Neutrophil (primary cell): ENCODE measurements at regions not wholly inside any gene's neighbourhood (a gene's known extent, or its start where the extent isn't known, plus 50 kb on each side); places are given as distances from the start of the nearest gene placed in this dataset.
"Not testable (repeated sequence)": the region's sequence is repeated elsewhere in the genome, so short reads cannot be mapped to it uniquely, and the experiment has no call there.

ENCODE experiments used
- H3K27ac ChIP-seq: fragments of 200-600 bp; sonication (generic); 2 replicates; pipeline ENCODE4 v1.5.1; 2016; ENCODE audit warnings: mild to moderate bottlenecking, moderate library complexity
- H3K27me3 ChIP-seq: fragments of 200-600 bp; sonication (generic); 2 replicates; pipeline ENCODE4 v1.6.0; 2016; ENCODE audit warnings: mild to moderate bottlenecking
- H3K36me3 ChIP-seq: fragments of 200-600 bp; sonication (generic); 2 replicates; pipeline ENCODE4 v1.5.1; 2017
- H3K4me1 ChIP-seq, 2 experiments: fragments of 200-600 bp in 1 of 2; sonication (generic) in 1 of 2; 1 replicate in 1 of 2; 2 replicates in 1 of 2; pipeline versions ENCODE4 v1.5.1 to v1.6.1; 2013 to 2016; ENCODE audit warnings: low read depth in 1 of 2, low read length in 1 of 2, mild to moderate bottlenecking in 1 of 2, moderate library complexity in 1 of 2; ENCODE audit not compliant: control insufficient read depth in 1 of 2, insufficient read depth in 1 of 2
- H3K4me3 ChIP-seq, 2 experiments: fragments of 200-600 bp in 1 of 2; sonication (generic) in 1 of 2; 1 replicate in 1 of 2; 2 replicates in 1 of 2; pipeline ENCODE4 v1.5.1; 2013 to 2016; ENCODE audit warnings: low read depth in 1 of 2, low read length in 1 of 2, mild to moderate bottlenecking in 1 of 2, moderate library complexity in 1 of 2
- H3K9me3 ChIP-seq: fragments of 200-600 bp; sonication (generic); 2 replicates; pipeline ENCODE4 v1.5.1; 2016
- TF ChIP-seq, protein P1 (sequence below): fragments of 200-600 bp; sonication (generic); IDR thresholded peaks from 2 replicates; pipeline ENCODE4 v1.5.1; 2016; ENCODE audit warnings: antibody characterized with exemption

DNA sequence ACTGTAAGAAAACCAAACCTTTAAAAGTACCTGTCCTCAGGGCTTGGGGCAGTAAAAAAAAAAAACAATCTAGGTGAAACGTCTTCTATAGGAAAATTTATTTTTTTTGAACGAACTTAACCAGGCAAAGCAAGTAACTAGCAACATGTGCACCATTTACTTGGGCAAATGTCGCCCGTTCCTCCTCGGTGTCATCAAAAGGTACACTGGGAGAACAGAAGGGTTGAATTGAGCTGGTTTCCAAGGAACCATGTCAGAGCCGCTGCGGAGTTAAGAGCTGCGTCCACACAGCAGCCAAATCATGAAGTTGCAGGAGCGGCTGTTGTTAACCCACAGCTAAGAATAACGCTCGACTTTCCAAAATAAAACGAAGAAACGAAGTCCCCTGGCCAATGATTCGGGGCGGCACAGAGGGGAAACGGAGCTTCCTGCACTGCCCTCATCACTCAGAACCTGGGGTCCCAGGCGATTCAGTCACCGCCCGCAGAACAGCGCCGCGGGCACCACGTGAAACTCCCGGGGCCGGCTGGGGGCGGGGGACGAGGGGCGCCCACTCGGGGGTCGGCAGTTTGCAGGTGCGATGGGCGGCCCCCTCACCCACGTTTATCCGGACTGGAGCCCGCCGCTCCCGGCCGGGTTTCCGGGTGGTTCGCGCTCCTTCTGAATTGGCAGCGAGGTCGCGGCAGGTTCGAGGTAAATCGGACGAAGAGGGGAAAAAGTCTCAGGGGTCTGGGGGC, 53.6 kb upstream of the PLGLB1 start:
- Histone ChIP-seq H3K27ac (peak overlapping the region; percentile 95), H3K4me3 (peak overlapping the region; percentile 61 to 75)
- H3K9me3 ChIP-seq, H3K27me3 ChIP-seq, H3K36me3 ChIP-seq, H3K4me1 ChIP-seq: not testable (repeated sequence)

DNA sequence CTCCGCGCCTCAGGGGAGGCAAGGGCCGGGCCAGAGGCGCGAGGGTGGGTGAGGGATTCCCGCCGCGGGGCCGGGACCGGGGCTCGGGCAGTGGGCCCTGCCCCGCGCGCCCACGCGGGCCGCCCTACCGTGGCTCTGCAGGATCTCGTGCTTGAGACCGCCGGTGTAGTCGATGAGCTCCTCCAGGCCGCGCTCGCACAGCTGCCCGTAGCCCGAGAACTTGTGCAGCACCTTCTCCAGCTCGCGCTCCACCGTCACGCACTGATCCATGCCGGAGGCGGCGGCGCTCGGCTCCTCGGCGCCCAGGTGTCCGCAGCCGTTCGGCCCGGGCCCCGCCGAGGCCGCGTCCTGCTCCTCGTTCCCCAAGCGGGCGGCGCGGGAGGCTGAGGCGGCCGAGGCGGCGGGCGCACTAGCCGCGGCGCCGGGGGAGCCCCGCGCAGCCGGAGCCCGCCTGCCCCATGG, 54.2 kb upstream of the PLGLB1 start:
- not testable (repeated sequence) for H3K9me3 ChIP-seq, H3K36me3 ChIP-seq, H3K27me3 ChIP-seq, H3K4me1 ChIP-seq
- peak overlapping the region; percentile 61 to 75 for H3K4me3 ChIP-seq
- H3K27ac ChIP-seq: peak overlapping the region; percentile 95

DNA sequence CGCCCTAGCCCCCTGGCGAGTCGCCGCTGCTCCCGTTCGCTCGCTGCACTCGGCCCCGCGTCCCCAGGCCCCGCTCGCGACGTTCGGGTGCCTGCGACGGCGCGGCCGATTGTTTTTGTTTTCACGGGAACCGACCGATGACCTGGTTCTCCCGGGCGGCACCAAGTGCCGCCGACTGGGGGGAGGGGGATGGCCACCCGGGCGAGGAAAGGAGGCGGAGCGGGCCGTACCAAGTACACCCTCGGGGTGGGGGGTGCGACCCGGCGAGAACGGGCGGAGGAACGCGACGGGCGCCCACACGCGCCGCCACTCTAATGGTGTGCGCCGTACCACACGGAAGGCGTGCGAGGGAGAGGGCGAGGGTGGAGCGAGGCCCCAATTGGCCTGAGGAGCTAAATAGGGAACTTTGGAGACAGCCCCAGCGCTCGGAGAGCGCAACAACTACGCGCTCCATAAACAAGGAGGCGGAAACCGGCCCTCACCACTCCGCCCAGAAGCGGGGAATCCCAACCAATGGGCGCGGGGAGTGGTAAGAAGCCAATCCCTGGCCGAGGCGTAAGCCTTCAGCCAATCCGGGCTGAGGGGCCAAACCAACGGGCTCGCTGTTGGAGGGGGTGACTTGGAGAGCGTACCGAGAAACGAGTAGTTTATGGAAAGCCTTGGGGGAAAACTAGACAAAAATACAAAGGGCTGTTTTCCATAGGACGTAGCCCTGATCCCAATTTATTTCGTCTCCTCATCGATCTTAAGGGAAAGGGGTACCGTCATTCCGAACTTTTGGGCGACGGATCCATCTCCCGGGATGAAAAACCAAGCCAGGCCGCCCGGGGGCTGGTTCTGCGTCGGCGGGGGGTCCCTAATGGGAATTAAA, 54.8 kb upstream of the PLGLB1 start:
- peak overlapping the region; percentile 95 for H3K27ac ChIP-seq
- H3K4me1 ChIP-seq, H3K9me3 ChIP-seq, H3K27me3 ChIP-seq, H3K36me3 ChIP-seq: not testable (repeated sequence)
- peak overlapping the region; percentile 63 to 75 for H3K4me3 ChIP-seq
- TF ChIP-seq, protein P1, sequence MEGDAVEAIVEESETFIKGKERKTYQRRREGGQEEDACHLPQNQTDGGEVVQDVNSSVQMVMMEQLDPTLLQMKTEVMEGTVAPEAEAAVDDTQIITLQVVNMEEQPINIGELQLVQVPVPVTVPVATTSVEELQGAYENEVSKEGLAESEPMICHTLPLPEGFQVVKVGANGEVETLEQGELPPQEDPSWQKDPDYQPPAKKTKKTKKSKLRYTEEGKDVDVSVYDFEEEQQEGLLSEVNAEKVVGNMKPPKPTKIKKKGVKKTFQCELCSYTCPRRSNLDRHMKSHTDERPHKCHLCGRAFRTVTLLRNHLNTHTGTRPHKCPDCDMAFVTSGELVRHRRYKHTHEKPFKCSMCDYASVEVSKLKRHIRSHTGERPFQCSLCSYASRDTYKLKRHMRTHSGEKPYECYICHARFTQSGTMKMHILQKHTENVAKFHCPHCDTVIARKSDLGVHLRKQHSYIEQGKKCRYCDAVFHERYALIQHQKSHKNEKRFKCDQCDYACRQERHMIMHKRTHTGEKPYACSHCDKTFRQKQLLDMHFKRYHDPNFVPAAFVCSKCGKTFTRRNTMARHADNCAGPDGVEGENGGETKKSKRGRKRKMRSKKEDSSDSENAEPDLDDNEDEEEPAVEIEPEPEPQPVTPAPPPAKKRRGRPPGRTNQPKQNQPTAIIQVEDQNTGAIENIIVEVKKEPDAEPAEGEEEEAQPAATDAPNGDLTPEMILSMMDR: peak; percentile 7

DNA sequence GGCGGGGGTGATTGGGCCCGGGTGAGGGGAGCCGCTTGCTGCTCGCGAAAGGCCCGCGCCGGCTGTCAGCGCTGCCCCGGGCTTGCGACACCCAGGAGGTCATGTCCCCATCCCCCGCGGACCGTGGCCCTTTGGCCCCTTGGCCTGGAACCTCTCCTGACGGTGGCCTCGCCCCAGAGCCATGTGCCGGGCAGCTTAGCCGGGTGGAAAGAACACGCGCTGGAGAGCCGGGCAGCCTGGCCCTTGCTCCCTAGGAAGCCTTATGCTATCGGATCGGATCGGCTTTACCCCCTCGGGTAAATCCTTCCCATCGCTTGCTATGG, 55.4 kb upstream of the PLGLB1 start:
- not testable (repeated sequence) for H3K27me3 ChIP-seq, H3K36me3 ChIP-seq, H3K9me3 ChIP-seq, H3K4me1 ChIP-seq
- H3K4me3 ChIP-seq: peak overlapping the region; percentile 63 to 71
- H3K27ac ChIP-seq: peak overlapping the region; percentile 95

DNA sequence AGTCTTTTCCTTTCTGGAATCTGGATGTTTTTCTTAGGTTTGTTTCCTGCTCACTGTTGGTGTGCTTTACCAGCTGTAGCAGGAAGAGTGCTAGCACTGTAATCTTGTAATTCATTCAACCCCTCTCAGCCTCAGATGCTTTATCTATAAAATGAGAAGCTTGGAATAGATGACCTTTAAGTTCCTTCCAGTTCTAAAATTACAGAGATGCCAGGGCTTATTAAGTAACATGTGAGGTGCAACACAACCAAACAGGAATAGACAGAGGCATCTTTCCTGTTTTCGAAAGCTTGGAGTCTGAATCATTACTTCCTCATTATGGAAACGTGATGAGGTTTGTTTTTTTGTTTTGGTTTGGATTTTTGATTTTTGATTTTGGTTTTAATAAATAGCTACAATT, 60.1 kb upstream of the PLGLB1 start:
- H3K4me3 ChIP-seq, H3K27me3 ChIP-seq, H3K4me1 ChIP-seq, H3K36me3 ChIP-seq, H3K9me3 ChIP-seq: not testable (repeated sequence)
- peak overlapping the region; percentile 76 for H3K27ac ChIP-seq

DNA sequence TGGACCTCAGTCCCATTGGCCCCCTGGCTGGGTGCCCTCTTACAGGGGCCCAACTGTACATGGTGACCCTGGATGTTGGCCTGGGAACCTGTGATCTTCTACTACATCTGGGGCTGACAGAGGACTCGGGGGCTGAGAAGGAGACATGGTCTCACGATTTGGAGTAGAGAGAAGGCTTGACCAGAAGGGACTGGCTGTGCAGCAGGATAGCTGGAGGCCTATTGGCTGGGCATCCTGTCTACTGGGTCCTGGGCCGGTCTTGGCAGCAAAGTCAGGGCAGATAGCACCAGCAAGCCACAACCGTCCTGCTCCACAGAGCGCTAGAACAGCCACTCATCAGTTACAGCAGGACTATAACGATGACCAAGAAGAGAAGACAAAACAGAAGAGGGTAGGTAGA, 66.4 kb upstream of the PLGLB1 start:
- not testable (repeated sequence) for H3K27ac ChIP-seq, H3K4me1 ChIP-seq, H3K9me3 ChIP-seq, H3K27me3 ChIP-seq, H3K4me3 ChIP-seq, H3K36me3 ChIP-seq

DNA sequence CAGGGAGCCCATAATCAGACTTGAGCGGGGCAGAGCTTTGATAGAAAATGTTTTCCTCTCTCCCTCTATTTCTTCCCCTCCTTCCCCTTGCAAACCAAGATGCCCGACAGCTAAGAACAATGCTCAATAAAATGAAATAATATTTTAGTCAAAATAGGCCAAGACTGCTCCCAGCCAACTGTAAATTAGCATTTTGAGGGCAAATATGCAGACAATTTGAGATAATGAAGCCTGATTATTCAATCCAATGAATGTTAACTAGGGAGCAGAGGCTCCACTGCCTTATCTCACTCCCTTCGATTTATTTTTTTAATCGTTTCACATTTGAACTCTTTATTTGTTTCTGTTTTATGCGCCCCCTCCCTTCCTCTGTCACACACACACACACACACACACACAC, 67.8 kb upstream of the PLGLB1 start:
- not testable (repeated sequence) for H3K9me3 ChIP-seq, H3K4me1 ChIP-seq, H3K27ac ChIP-seq, H3K4me3 ChIP-seq, H3K36me3 ChIP-seq, H3K27me3 ChIP-seq

DNA sequence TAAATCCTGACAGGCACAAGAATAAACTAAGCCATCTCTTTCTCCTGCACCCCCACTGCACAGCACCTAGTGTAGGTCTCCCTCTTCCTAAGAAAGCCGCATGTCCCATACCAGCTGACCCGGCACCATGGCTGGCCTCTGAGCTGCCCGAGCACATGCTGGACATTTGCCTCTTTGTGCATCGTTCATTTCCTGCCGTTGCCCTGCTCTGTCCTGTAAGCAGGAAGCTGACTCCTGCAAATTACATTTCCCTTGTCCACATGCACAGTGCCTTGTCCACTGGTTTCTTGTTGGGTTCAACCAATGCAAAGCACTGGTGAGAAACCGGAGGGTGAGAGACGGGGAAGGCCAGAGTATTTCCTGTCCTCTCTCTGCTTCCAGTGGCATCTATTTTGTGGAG, 71.6 kb upstream of the PLGLB1 start:
- not testable (repeated sequence) for H3K36me3 ChIP-seq, H3K9me3 ChIP-seq

DNA sequence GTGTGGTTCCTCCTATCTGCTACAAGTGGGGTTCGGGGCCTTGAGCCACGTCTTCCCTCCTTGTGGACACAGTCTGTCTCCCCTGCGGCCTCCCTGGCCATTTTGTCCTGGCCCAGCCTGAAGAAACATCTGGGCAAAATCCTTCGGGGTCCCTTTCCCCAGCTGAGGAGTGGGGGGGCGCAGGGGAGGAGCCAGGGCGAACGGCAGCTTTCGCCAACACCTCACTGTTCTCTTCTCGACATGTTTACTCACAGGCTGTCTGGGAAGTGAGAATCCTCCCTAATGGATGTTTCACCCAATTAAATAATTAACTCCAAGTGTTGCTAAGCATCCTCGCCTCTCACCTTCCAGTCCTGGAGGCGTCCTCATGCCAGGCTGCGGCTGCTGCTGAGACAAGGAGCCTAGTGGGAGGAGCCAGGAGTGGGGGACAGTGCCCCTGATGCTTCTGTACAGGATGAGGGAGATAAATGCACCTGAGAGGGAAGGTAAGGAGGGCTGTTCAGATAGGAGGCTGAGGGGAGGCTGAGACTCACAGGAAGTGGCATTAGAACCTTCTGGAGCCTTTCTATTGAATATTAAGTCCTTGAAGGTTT, 72.4 kb upstream of the PLGLB1 start:
- not testable (repeated sequence) for H3K4me1 ChIP-seq, H3K36me3 ChIP-seq, H3K27ac ChIP-seq, H3K9me3 ChIP-seq, H3K27me3 ChIP-seq, H3K4me3 ChIP-seq

More for the DNA sequence above, 71.6 kb upstream of the PLGLB1 start:
- H3K4me3 ChIP-seq, H3K4me1 ChIP-seq, H3K27ac ChIP-seq, H3K27me3 ChIP-seq: not testable (repeated sequence)

DNA sequence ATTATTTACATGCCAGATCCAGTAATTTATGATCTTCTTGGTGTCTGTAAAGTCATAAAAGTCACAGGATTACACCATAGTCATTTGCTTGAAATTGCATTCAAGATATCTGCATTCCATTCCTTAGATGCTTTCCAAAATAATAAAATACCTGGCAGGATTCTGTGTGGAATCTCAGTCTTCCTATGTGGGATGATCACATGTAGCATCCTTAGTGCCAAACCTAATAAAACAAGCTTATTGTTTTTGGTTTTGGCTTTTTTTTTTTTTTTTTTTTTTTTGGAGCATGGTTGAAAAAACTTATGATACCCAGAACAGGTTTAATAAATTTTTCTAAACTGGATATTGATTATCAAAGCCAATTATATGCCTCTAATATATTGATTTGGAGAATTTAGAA, 74.2 kb upstream of the PLGLB1 start:
- not testable (repeated sequence) for H3K36me3 ChIP-seq, H3K27ac ChIP-seq

DNA sequence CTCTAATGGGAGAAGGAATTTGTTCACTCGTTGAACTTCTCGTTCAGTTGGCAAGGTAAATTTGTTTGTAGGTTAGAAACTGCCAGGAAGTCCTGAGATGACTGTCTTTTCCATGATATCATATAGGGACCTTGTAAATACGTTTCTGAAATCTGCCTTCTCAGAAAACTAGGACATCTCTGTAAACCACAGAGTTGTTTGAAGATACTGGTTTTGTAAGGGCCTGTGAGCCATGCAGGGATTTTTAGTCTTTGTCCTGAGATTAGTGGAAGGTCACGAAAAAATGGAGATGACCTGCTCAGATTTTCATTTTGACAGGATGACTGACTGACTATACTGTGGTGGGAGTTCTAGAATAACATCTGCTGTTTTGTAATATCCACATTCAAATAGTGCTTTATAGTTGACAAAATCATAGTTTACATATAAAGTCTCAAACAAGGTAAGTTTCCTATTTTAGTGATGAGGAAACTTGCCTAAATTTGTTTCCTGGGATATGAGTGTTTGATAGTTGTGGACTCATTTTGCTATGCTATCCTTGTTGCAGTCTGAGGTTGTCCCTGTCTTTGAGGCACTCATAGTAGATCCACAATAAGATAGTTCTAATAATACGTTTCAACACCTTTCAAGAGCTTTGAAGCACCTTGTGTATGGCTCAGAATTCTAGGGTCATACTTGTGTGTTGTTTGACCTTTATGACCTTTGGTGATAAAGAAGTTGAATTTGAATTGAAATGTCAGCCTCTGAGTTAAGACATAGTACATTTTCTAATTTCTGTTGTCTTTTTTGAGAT, 107.3 kb upstream of the PLGLB1 start:
- H3K27ac ChIP-seq, H3K36me3 ChIP-seq, H3K9me3 ChIP-seq, H3K27me3 ChIP-seq, H3K4me3 ChIP-seq, H3K4me1 ChIP-seq: not testable (repeated sequence)

More for the DNA sequence above, 74.2 kb upstream of the PLGLB1 start:
- not testable (repeated sequence) for H3K27me3 ChIP-seq, H3K9me3 ChIP-seq, H3K4me3 ChIP-seq, H3K4me1 ChIP-seq

DNA sequence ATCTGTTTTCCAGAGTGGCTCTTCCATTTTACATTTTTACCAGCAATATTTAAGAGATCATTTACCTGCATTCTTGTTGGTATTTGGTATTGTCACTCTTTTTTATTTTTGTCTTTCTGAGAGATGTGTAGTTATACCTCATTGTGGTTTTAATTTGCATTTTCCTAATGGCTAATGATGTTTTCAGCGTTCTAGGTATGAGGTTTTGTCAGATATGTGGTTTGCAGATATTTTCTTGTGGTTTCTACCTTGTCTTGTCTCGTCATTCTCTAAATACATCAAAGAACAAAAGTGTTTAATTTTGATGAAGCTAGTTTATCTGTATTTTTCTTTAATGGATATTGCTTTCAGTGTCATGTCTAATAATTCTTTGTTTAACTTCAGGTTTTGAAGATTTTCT, 110.9 kb upstream of the PLGLB1 start:
- not testable (repeated sequence) for H3K36me3 ChIP-seq, H3K27me3 ChIP-seq, H3K9me3 ChIP-seq, H3K4me3 ChIP-seq, H3K4me1 ChIP-seq, H3K27ac ChIP-seq
